SK-N-SH (cell line): ENCODE measurements at regions not wholly inside any gene's neighbourhood (a gene's known extent, or its start where the extent isn't known, plus 50 kb on each side); places are given as distances from the start of the nearest gene placed in this dataset.

Source experiments
- CTCF ChIA-PET: fragments of 300-600, 350-600 bp; formaldehyde crosslinking; extraction: SDS; loops from one replicate; lab custom pipeline; 2021; lab: Yijun Ruan, JAX
- POLR2A ChIA-PET: fragments of 350-600 bp; sonication (Branson Sonifier 250); formaldehyde crosslinking; extraction: SDS; loops from one replicate; lab custom pipeline; 2020; ENCODE audit warnings: antibody characterized with exemption, inconsistent platforms; lab: Yijun Ruan, JAX
- DNase-seq: peaks from one replicate; pipeline ENCODE4 v3.0.0; 2012
- H2AFZ ChIP-seq: fragments of 200-600 bp; sonication (generic); 2 replicates; pipeline ENCODE4 v1.8.1; 2016; ENCODE audit warnings: antibody characterized with exemption, mild to moderate bottlenecking, low read depth
- H3F3A ChIP-seq: fragments of 200-600 bp; sonication (generic); replicated peaks from 2 replicates; pipeline ENCODE3; 2016; ENCODE audit warnings: antibody characterized with exemption, mild to moderate bottlenecking; ENCODE audit not compliant: insufficient read depth
- H3K27ac ChIP-seq, 2 experiments: fragments of 200-500 bp in 1 of 2; fragments of 200-600 bp in 1 of 2; sonication (Bioruptor generic) in 1 of 2; sonication (generic), shearing (Covaris generic) in 1 of 2; 2 replicates each; pipeline versions ENCODE4 v1.5.1 to v1.6.1; 2014 to 2016; ENCODE audit warnings: low read depth in 2 of 2, inconsistent platforms in 1 of 2, low read length in 1 of 2, mild to moderate bottlenecking in 1 of 2, mixed read lengths in 1 of 2
- H3K27me3 ChIP-seq: fragments of 200-600 bp; sonication (generic), shearing (Covaris generic); 2 replicates; pipeline ENCODE4 v1.6.1; 2016; ENCODE audit warnings: mixed run types; ENCODE audit not compliant: insufficient read depth
- H3K36me3 ChIP-seq, 2 experiments: fragments of 200-500 bp in 1 of 2; fragments of 200-600 bp in 1 of 2; sonication (Bioruptor generic) in 1 of 2; sonication (generic) in 1 of 2; replicated peaks in 1 of 2; 2 replicates each; pipeline versions ENCODE3 to v1.5.1; 2014 to 2016; ENCODE audit warnings: low read length in 1 of 2, mild to moderate bottlenecking in 1 of 2; ENCODE audit not compliant: insufficient read depth in 2 of 2, control insufficient read depth in 1 of 2
- H3K4me1 ChIP-seq, 2 experiments: fragments of 200-500 bp in 1 of 2; fragments of 200-600 bp in 1 of 2; sonication (Bioruptor generic) in 1 of 2; sonication (generic), shearing (Covaris generic) in 1 of 2; 2 replicates each; pipeline versions ENCODE4 v1.5.1 to v1.6.1; 2014 to 2016; ENCODE audit warnings: low read depth in 1 of 2, low read length in 1 of 2, mixed run types in 1 of 2; ENCODE audit not compliant: insufficient read depth in 2 of 2, control insufficient read depth in 1 of 2
- H3K4me2 ChIP-seq: fragments of 200-600 bp; sonication (generic), shearing (Covaris generic); 2 replicates; pipeline ENCODE4 v1.6.1; 2017; ENCODE audit warnings: mixed run types
- H3K4me3 ChIP-seq, 2 experiments: fragments of 200-500 bp in 1 of 2; fragments of 200-600 bp in 1 of 2; sonication (Bioruptor generic) in 1 of 2; sonication (generic), shearing (Covaris generic) in 1 of 2; 2 replicates each; pipeline versions ENCODE4 v1.5.1 to v1.8.1; 2014 to 2016; ENCODE audit warnings: low read depth in 2 of 2, inconsistent platforms in 1 of 2, low read length in 1 of 2, mild to moderate bottlenecking in 1 of 2, mixed read lengths in 1 of 2, moderate library complexity in 1 of 2
- H3K79me2 ChIP-seq: fragments of 200-600 bp; sonication (generic); 2 replicates; pipeline ENCODE4 v1.8.1; 2017; ENCODE audit warnings: mild to moderate bottlenecking; ENCODE audit not compliant: insufficient read depth
- H3K9ac ChIP-seq: fragments of 200-600 bp; sonication (generic); 2 replicates; pipeline ENCODE4 v1.6.1; 2017; ENCODE audit warnings: mixed run types
- H3K9me2 ChIP-seq: fragments of 200-600 bp; sonication (generic); 2 replicates; pipeline ENCODE4 v1.6.1; 2017; ENCODE audit warnings: mixed run types
- H3K9me3 ChIP-seq: fragments of 200-600 bp; sonication (generic); 2 replicates; pipeline ENCODE4 v1.6.1; 2017; ENCODE audit warnings: mixed run types, mild to moderate bottlenecking, moderate library complexity
- H4K20me1 ChIP-seq: fragments of 200-600 bp; sonication (generic); 2 replicates; pipeline ENCODE4 v1.6.1; 2017; ENCODE audit warnings: mild to moderate bottlenecking, mixed run types; ENCODE audit not compliant: insufficient read depth
- ELF1 ChIP-seq: IDR thresholded peaks from 2 replicates; pipeline ENCODE4 v1.4.0; 2012
- EZH2phosphoT487 ChIP-seq: fragments of 200-600 bp; sonication (generic); IDR thresholded peaks from 2 replicates; pipeline ENCODE4 v1.6.1; 2017; ENCODE audit warnings: low read depth, mixed run types, mild to moderate bottlenecking, antibody characterized with exemption, moderate library complexity, borderline replicate concordance
- FOSL2 ChIP-seq: IDR thresholded peaks from 2 replicates; pipeline ENCODE4 v1.4.0; 2012; ENCODE audit warnings: low read depth, mild to moderate bottlenecking, moderate library complexity, borderline replicate concordance
- GATA2 ChIP-seq: sonication (generic); formaldehyde crosslinking; IDR thresholded peaks from 2 replicates; pipeline ENCODE4 v1.5.0; 2020; ENCODE audit warnings: mild to moderate bottlenecking, missing genetic modification reagents
- JUND ChIP-seq: IDR thresholded peaks from 2 replicates; pipeline ENCODE4 v1.4.0; 2012
- MEF2A ChIP-seq: IDR thresholded peaks from 2 replicates; pipeline ENCODE4 v1.4.0; 2012; ENCODE audit warnings: low read depth, borderline replicate concordance
- MXI1 ChIP-seq: IDR thresholded peaks from 2 replicates; pipeline ENCODE4 v1.6.1; 2012; ENCODE audit warnings: mild to moderate bottlenecking, low read depth, low read length, improper control_type of control experiment
- NFIC ChIP-seq: IDR thresholded peaks from 2 replicates; pipeline ENCODE4 v1.4.0; 2012; ENCODE audit warnings: borderline replicate concordance
- RAD21 ChIP-seq: IDR thresholded peaks from 2 replicates; pipeline ENCODE4 v1.6.1; 2012; ENCODE audit warnings: mild to moderate bottlenecking, low read length
- RCOR1 ChIP-seq: fragments of 150-350 bp; IDR thresholded peaks from 2 replicates; pipeline ENCODE4 v1.6.1; 2017; ENCODE audit warnings: antibody characterized with exemption, low read length
- SIN3A ChIP-seq: IDR thresholded peaks from 2 replicates; pipeline ENCODE4 v1.6.1; 2012; ENCODE audit warnings: low read depth, mild to moderate bottlenecking, low read length, moderate library complexity, borderline replicate concordance
- SMC3 ChIP-seq: IDR thresholded peaks from 2 replicates; pipeline ENCODE4 v1.6.1; 2012; ENCODE audit warnings: low read depth, low read length, improper control_type of control experiment
- TCF12 ChIP-seq: IDR thresholded peaks from 2 replicates; pipeline ENCODE4 v1.4.0; 2012
- TEAD4 ChIP-seq: IDR thresholded peaks from 2 replicates; pipeline ENCODE4 v1.4.0; 2012; ENCODE audit warnings: mild to moderate bottlenecking, borderline replicate concordance; ENCODE audit not compliant: insufficient read depth
- USF1 ChIP-seq: IDR thresholded peaks from 2 replicates; pipeline ENCODE4 v1.4.0; 2012; ENCODE audit warnings: low read depth, borderline replicate concordance
- YY1 ChIP-seq: IDR thresholded peaks from 2 replicates; pipeline ENCODE4 v1.4.0; 2012; ENCODE audit warnings: low read depth, mild to moderate bottlenecking
- ZBTB33 ChIP-seq: IDR thresholded peaks from 2 replicates; pipeline ENCODE4 v1.4.0; 2012; ENCODE audit warnings: low read depth, borderline replicate concordance
- WGBS: methylation state at CpG from one replicate; pipeline ENCODE4 v1.1.6; 2017; ENCODE audit warnings: low lambda C conversion rate; 5-methylcytosine and 5-hydroxymethylcytosine counted together
- TF ChIP-seq, protein P1 (sequence below): IDR thresholded peaks from 2 replicates; pipeline ENCODE4 v1.4.0; 2012; ENCODE audit warnings: low read depth

DNA sequence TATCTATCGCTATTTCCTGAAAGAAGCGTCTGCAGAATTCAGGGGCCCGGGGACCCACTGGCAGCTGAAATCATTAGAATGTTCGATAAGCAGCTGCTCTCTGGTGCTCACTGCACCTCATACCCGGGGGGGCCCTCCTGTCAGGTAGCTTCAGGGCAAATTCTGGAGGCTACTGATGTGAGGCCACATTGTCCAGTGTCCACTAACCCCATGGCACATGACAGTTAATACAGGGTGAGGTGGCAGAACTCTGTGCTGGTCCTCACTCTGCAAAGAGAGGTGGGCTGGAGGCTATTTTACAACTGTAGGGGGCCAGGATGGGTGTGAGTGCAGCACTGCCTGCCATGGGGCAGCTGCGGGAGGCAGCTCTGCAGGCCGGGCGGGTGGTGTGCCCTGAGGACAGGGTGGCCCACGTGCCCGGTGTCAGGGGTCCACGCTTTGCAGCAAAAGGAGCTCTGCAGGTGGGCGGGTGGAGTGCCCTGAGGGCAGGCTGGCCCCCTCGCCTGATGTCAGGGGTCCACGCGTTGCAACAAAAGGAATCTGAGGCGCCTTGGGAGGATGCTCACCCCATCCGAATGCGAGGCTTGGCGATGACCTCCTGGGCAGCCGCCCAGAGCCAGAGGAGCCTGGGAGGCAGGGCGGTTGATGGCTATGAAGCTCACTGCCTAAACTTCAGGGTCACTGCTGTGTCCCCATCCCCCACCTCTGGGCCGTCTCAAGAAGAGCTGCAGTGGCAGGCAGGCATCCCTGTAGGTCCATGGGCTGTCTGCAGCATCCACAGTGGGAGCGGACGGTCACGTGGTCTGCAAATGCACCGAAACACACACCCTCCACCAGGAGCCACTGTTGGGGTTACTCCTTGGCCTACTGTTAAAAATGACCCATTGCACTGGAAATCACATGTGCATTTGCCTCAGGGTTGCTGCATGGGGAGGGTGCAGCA lies 207.0 kb upstream of the SALL3 start:
- Histone ChIP-seq H3K4me1 (no peaks in the 10 kb centered on the region), H3K4me3 (no peak overlapping the region), H3K36me3 (no peaks in the 10 kb centered on the region), H3K9me3 (no peaks in the 10 kb centered on the region), H4K20me1 (no peaks in the 10 kb centered on the region), H3K9ac (no peak overlapping the region), H3K4me2 (no peak overlapping the region), H3F3A (no peaks in the 10 kb centered on the region), H3K9me2 (no peaks in the 10 kb centered on the region), H3K27ac (no peak overlapping the region), H3K27me3 (peaks cover 43% of the 10 kb centered on the region), H2AFZ (no peak overlapping the region), H3K79me2 (no peaks in the 10 kb centered on the region)
- POLR2A ChIA-PET = no interaction called here
- TF ChIP-seq SIN3A (no peak), ELF1 (no peak), GATA2 (CRISPR knock-in tag) (no peak), TCF12 (no peak), JUND (no peak), NFIC (no peak), TEAD4 (no peak), USF1 (no peak), SMC3 (no peak), MEF2A (no peak), ZBTB33 (no peak), EZH2phosphoT487 (no peak), MXI1 (no peak), YY1 (no peak), RCOR1 (no peak), RAD21 (no peak), FOSL2 (no peak)
- TF ChIP-seq, protein P1, sequence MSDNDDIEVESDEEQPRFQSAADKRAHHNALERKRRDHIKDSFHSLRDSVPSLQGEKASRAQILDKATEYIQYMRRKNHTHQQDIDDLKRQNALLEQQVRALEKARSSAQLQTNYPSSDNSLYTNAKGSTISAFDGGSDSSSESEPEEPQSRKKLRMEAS = no peak
- no peak for DNase-seq
- CTCF ChIA-PET = interaction anchor here (1.1 kb wide), 1 partner anchor 16 kb away, joined by 3 read pairs; no protein-coding TSS in a partner anchor
- WGBS = 22% methylated on average over 12 of the region's 26 CpGs
